ENCODE measurements at regions not wholly inside any gene's neighbourhood (a gene's known extent, or its start where the extent isn't known, plus 50 kb on each side); places are given as distances from the start of the nearest gene placed in this dataset.

DNA sequence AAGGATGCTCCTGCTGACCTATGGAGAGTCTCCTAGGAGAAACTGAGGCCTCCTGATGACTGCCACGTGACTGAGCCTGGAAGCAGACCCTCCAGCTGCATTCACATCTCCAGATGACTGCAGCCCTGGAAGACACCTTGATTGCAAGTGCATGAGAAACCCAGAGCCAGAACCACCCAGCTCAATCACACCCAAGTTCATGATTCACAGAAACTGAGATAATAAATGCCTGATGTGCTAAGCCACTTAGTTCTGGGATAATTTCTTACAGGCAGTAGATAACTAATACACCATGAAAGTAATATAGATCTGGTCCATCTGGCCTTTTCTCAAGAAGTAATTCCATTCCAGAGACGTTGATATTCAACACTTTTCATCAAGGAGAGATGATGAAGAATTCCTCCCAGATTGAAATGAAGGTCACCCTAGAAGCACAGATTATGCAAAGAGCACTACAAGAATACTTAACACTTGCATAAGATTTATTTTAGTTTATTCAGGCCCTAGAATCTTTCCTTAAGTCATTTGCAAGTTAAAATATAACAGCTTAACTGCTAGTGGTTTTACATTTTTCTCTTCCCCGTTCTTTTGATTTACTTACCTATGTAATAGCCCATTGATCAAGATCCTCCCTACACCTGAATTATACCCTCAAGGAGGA is 208.2 kb upstream of the INHBA start:
- H3K4me1 ChIP-seq (ENCODE audit: control insufficient read depth in 3 of 3, insufficient read depth in 2 of 3, low read depth in 1 of 3, low read length in 2 of 3), result no peaks in the 10 kb centered on the region
- DNase-seq (no peak), FAIRE-seq (no peak)
- H3K9me3 ChIP-seq (ENCODE audit: control insufficient read depth in 2 of 2, insufficient read depth in 1 of 2, low read depth in 1 of 2, low read length in 1 of 2), result no peaks in the 10 kb centered on the region
- H3K27me3 ChIP-seq (ENCODE audit: control insufficient read depth in 3 of 3, insufficient read depth in 3 of 3, low read length in 3 of 3), result no peaks in the 10 kb centered on the region
- no peak overlapping the region for H3K27ac ChIP-seq (ENCODE audit: low read depth in 1 of 3, low read length in 2 of 3)
- H3K36me3 ChIP-seq (ENCODE audit: control insufficient read depth in 3 of 3, insufficient read depth in 2 of 3, low read depth in 1 of 3, low read length in 3 of 3), result no peaks in the 10 kb centered on the region
- no peak overlapping the region for H3K4me3 ChIP-seq (ENCODE audit: low read depth in 1 of 3, low read length in 3 of 3)
- WGBS, 3 donors, result 47 to 65% (median 50%) methylated on average over 3 of the region's 3 CpGs

DNA sequence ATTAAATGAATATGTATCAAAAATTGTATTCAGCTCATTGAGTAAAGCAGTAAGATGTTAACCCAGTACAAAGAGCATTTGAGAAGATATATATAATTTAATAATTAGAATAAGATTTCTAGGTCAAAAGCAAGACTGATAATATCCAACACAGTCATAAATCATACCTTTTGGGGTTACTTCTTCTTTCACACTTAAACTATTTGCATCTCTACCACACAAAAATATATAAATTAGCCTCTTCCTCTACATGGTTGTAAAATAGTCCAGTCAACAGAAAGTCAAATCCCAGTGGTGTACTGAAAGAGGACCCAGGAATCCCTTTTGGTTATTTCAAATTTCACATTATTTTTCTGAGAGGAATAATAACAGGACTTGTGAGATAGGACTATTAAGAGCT is 204.6 kb upstream of the INHBA start:
- no peaks in the 10 kb centered on the region for H3K4me1 ChIP-seq (ENCODE audit: control insufficient read depth in 3 of 3, insufficient read depth in 2 of 3, low read depth in 1 of 3, low read length in 2 of 3)
- FAIRE-seq (no peak), DNase-seq (no peak)

DNA sequence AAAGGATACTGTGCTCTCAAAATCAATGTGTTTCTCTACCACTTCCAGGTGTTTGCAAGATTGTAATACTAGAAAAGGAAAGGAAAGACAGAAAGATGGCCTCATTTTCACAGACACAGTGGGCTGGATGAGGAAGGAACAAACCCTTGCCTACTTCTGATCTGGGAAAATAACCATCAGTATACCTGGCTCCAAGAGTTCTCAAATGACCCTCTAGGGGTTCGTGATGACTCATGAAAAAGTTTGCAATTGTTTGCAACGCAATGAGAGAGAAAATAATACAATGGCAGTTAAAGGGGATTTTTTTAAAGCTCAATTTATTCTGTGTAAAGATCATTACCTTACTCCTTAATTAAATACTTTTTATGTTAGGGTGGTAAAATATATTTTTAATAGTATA is 197.6 kb upstream of the INHBA start:
- WGBS, 3 donors, result 34 to 64% (median 35%) methylated on average over 2 of the region's 2 CpGs
- H3K36me3 ChIP-seq (ENCODE audit: control insufficient read depth in 3 of 3, insufficient read depth in 2 of 3, low read depth in 1 of 3, low read length in 3 of 3), result no peaks in the 10 kb centered on the region
- H3K27me3 ChIP-seq (ENCODE audit: control insufficient read depth in 3 of 3, insufficient read depth in 3 of 3, low read length in 3 of 3), result no peaks in the 10 kb centered on the region
- H3K27ac ChIP-seq (ENCODE audit: low read depth in 1 of 3, low read length in 2 of 3), result no peak overlapping the region
- H3K4me1 ChIP-seq (ENCODE audit: control insufficient read depth in 3 of 3, insufficient read depth in 2 of 3, low read depth in 1 of 3, low read length in 2 of 3), result no peaks in the 10 kb centered on the region
- FAIRE-seq, result no peak
- H3K9me3 ChIP-seq (ENCODE audit: control insufficient read depth in 2 of 2, insufficient read depth in 1 of 2, low read depth in 1 of 2, low read length in 1 of 2), result no peaks in the 10 kb centered on the region
- no peak for DNase-seq
- H3K4me3 ChIP-seq (ENCODE audit: low read depth in 1 of 3, low read length in 3 of 3), result no peak overlapping the region

More for the DNA sequence above, 204.6 kb upstream of the INHBA start:
- Histone ChIP-seq H3K27me3 (ENCODE audit: control insufficient read depth in 3 of 3, insufficient read depth in 3 of 3, low read length in 3 of 3) (no peaks in the 10 kb centered on the region), H3K27ac (ENCODE audit: low read depth in 1 of 3, low read length in 2 of 3) (no peak overlapping the region), H3K4me3 (ENCODE audit: low read depth in 1 of 3, low read length in 3 of 3) (no peak overlapping the region), H3K36me3 (ENCODE audit: control insufficient read depth in 3 of 3, insufficient read depth in 2 of 3, low read depth in 1 of 3, low read length in 3 of 3) (no peaks in the 10 kb centered on the region), H3K9me3 (ENCODE audit: control insufficient read depth in 2 of 2, insufficient read depth in 1 of 2, low read depth in 1 of 2, low read length in 1 of 2) (no peaks in the 10 kb centered on the region)

DNA sequence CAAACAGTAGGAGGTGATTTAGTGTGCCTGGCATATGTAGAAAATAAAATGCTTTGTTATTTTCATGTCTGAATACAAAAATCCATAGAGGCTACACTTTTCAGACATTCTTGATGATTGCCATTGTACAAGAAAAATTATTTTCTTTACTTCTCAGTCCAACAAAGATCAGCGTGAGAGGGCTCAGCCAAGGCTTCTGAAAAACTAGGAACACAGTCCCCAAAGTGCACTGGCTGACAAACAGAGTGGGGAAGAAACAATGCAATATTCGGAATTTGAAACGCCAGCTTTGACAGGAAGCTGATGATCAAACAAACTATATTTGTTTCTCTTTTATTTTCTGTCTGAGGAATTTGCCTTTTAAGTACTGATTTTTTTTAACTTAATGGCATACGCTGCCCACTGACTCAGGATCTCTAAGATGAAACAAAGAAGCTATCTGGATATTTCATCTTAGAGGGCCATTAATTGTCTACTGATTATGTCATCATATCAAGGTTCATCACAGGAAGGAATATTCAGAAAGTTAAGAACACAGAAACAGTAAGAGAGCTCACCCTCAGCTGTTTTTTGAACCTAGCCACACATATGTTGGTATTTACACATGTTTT is 197.0 kb upstream of the INHBA start:
- Histone ChIP-seq H3K27ac (ENCODE audit: low read depth in 1 of 3, low read length in 2 of 3) (no peak overlapping the region), H3K4me3 (ENCODE audit: low read depth in 1 of 3, low read length in 3 of 3) (no peak overlapping the region), H3K27me3 (ENCODE audit: control insufficient read depth in 3 of 3, insufficient read depth in 3 of 3, low read length in 3 of 3) (no peaks in the 10 kb centered on the region), H3K36me3 (ENCODE audit: control insufficient read depth in 3 of 3, insufficient read depth in 2 of 3, low read depth in 1 of 3, low read length in 3 of 3) (no peaks in the 10 kb centered on the region), H3K4me1 (ENCODE audit: control insufficient read depth in 3 of 3, insufficient read depth in 2 of 3, low read depth in 1 of 3, low read length in 2 of 3) (no peaks in the 10 kb centered on the region), H3K9me3 (ENCODE audit: control insufficient read depth in 2 of 2, insufficient read depth in 1 of 2, low read depth in 1 of 2, low read length in 1 of 2) (no peaks in the 10 kb centered on the region)
- DNase-seq (no peak), FAIRE-seq (no peak)
- WGBS, 3 donors, result 56 to 62% (median 61%) methylated on average over 4 of the region's 4 CpGs

DNA sequence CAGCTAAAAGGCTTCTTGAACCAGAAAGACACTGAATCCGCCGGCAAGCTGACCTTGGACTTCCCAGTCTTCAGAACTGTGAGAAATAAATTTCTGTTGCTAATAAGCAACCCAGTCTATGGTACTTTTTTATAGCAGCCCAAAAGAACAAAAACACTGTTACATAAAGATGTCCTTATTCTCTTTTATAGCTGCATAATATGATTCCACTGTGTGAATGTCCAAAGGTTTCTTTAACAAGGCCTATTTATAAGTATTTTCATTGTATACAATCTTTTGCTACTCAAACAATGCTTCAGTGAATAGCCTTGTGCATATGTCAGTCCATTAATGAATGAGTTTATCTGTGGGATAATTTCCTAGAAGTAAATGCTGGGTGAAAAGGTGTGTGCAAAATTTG is 190.8 kb upstream of the INHBA start:
- WGBS, 3 donors, result 53 to 81% (median 69%) methylated on average over 2 of the region's 2 CpGs
- no peak for DNase-seq
- Histone ChIP-seq H3K36me3 (ENCODE audit: control insufficient read depth in 3 of 3, insufficient read depth in 2 of 3, low read depth in 1 of 3, low read length in 3 of 3) (no peaks in the 10 kb centered on the region), H3K9me3 (ENCODE audit: control insufficient read depth in 2 of 2, insufficient read depth in 1 of 2, low read depth in 1 of 2, low read length in 1 of 2) (no peaks in the 10 kb centered on the region), H3K4me1 (ENCODE audit: control insufficient read depth in 3 of 3, insufficient read depth in 2 of 3, low read depth in 1 of 3, low read length in 2 of 3) (no peaks in the 10 kb centered on the region), H3K27me3 (ENCODE audit: control insufficient read depth in 3 of 3, insufficient read depth in 3 of 3, low read length in 3 of 3) (no peaks in the 10 kb centered on the region), H3K27ac (ENCODE audit: low read depth in 1 of 3, low read length in 2 of 3) (no peak overlapping the region), H3K4me3 (ENCODE audit: low read depth in 1 of 3, low read length in 3 of 3) (no peak overlapping the region)
- FAIRE-seq, result no peak

DNA sequence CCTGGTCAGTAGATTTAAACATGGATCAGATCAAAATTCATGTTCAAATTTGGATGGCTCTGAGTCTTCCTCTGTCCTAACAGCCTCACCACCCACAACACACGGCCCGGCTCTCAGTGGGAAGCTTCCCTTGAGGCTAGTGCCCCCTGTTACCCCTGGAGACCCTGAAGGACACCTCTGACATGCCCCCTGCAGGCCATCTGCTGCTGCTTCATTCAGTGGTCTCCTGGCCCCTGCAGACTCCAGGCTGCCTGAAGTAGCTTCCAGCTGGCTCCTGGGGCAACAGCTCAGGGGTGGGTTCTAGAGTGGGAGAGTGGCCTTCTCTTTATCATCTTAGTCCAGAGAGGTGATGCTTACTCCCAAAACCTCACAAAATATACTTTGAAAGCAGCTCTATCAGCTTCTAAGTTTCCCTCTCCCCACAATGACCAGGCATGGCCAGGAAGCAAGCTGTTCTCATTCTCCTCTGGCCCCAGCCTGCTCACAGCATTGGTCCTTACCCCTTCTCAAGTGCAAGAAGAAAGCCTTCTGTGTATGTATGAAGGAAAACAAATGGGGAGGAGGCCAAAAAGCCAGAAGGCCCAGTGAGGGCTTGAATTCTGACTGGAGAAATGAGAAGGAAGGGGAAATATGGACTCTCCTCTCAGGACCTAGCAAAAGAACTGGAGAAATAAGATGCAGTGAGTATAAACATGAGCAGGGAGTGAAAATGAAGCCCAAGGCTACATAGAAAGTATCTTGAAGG is 189.6 kb upstream of the INHBA start:
- no peaks in the 10 kb centered on the region for H3K9me3 ChIP-seq (ENCODE audit: control insufficient read depth in 2 of 2, insufficient read depth in 1 of 2, low read depth in 1 of 2, low read length in 1 of 2)
- H3K4me1 ChIP-seq (ENCODE audit: control insufficient read depth in 3 of 3, insufficient read depth in 2 of 3, low read depth in 1 of 3, low read length in 2 of 3), result no peaks in the 10 kb centered on the region
- no peak for DNase-seq
- H3K36me3 ChIP-seq (ENCODE audit: control insufficient read depth in 3 of 3, insufficient read depth in 2 of 3, low read depth in 1 of 3, low read length in 3 of 3), result no peaks in the 10 kb centered on the region
- 46 to 78% (median 52%) methylated on average over 2 of the region's 2 CpGs for WGBS, 3 donors
- H3K27me3 ChIP-seq (ENCODE audit: control insufficient read depth in 3 of 3, insufficient read depth in 3 of 3, low read length in 3 of 3), result no peaks in the 10 kb centered on the region
- no peak overlapping the region for H3K4me3 ChIP-seq (ENCODE audit: low read depth in 1 of 3, low read length in 3 of 3)
- FAIRE-seq, result no peak
- H3K27ac ChIP-seq (ENCODE audit: low read depth in 1 of 3, low read length in 2 of 3), result no peak overlapping the region

DNA sequence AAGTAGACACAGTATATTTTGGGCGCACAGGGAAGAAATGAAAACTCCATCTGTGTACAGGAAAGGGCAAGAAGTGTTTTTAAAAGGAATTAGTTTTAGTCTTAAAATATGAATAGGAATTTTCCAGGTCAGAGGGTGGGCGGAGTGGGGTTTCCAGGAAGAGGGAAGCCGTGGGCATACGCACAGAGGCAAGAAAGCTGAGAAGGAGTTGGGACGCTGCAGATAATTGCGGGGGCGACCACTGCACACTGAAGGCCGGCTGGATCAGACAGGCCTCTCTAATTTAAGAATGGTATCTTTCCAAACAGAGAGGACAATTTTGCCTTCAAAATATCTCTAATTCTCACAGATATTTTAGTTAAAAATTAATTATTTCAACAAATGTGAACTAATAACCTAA is 189.1 kb upstream of the INHBA start:
- Histone ChIP-seq H3K4me1 (ENCODE audit: control insufficient read depth in 3 of 3, insufficient read depth in 2 of 3, low read depth in 1 of 3, low read length in 2 of 3) (no peaks in the 10 kb centered on the region), H3K27me3 (ENCODE audit: control insufficient read depth in 3 of 3, insufficient read depth in 3 of 3, low read length in 3 of 3) (peaks cover 0 to 1% (median 0%) of the 10 kb centered on the region in 3 donors), H3K4me3 (ENCODE audit: low read depth in 1 of 3, low read length in 3 of 3) (no peak overlapping the region), H3K36me3 (ENCODE audit: control insufficient read depth in 3 of 3, insufficient read depth in 2 of 3, low read depth in 1 of 3, low read length in 3 of 3) (no peaks in the 10 kb centered on the region), H3K9me3 (ENCODE audit: control insufficient read depth in 2 of 2, insufficient read depth in 1 of 2, low read depth in 1 of 2, low read length in 1 of 2) (no peaks in the 10 kb centered on the region), H3K27ac (ENCODE audit: low read depth in 1 of 3, low read length in 2 of 3) (no peak overlapping the region)
- FAIRE-seq (no peak), DNase-seq (no peak)
- WGBS, 3 donors, result 84 to 85% (median 85%) methylated on average over 8 of the region's 8 CpGs

DNA sequence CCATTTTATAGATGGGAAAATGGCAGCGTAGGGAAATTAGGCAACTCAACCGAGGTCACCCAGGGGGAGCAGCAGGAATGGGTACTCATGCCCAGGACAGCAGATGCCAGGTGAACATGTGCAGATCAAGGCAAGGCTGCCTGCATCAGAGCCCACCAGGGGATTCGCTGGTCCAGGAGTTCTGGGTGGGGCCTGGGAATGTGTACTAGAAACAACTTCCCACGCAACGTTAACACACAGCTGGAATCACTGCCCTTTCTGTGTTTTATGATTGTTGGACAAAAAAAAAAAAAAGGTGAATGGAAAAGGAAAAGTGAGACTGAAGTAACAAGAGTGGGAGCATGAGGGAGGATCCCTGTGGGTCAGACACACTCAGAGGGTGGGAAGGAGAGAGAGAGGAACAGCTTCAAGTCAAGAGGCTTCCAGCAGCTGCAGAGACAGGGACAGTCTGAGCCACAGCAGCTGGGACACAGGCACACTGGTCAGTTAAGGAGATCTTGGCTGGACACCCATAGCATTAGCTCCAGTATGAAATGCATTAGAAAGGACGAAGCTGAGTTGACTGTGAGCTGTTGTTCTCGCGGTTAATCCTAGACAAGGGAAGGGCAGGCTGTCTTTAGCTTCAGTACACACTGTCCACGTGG is 187.9 kb upstream of the INHBA start:
- 73 to 76% (median 73%) methylated on average over 9 of the region's 9 CpGs for WGBS, 3 donors

More for the DNA sequence above, 187.9 kb upstream of the INHBA start:
- Histone ChIP-seq H3K27ac (ENCODE audit: low read depth in 1 of 3, low read length in 2 of 3) (no peak overlapping the region), H3K9me3 (ENCODE audit: control insufficient read depth in 2 of 2, insufficient read depth in 1 of 2, low read depth in 1 of 2, low read length in 1 of 2) (no peaks in the 10 kb centered on the region), H3K4me3 (ENCODE audit: low read depth in 1 of 3, low read length in 3 of 3) (no peak overlapping the region), H3K27me3 (ENCODE audit: control insufficient read depth in 3 of 3, insufficient read depth in 3 of 3, low read length in 3 of 3) (peaks cover 0 to 3% (median 0%) of the 10 kb centered on the region in 3 donors), H3K4me1 (ENCODE audit: control insufficient read depth in 3 of 3, insufficient read depth in 2 of 3, low read depth in 1 of 3, low read length in 2 of 3) (peaks cover 0 to 2% (median 0%) of the 10 kb centered on the region in 3 donors), H3K36me3 (ENCODE audit: control insufficient read depth in 3 of 3, insufficient read depth in 2 of 3, low read depth in 1 of 3, low read length in 3 of 3) (no peaks in the 10 kb centered on the region)
- DNase-seq (peak in 1 of 2 donors; percentile 7), FAIRE-seq (no peak)

Measured in small intestine (tissue), 7 donors.